Endothelial cell of umbilical vein (primary cell): ENCODE measurements at regions not wholly inside any gene's neighbourhood (a gene's known extent, or its start where the extent isn't known, plus 50 kb on each side); places are given as distances from the start of the nearest gene placed in this dataset.

Experiments
- BruUV-seq: library from RNA; stranded (reverse); fragments of 400-500 nt; replicated peaks from 2 replicates; lab custom pipeline; 2021; lab: Mats Ljungman, UMichigan
- CTCF ChIA-PET: fragments of 300-600, 350-600 bp; sonication (Branson Sonifier 250); formaldehyde crosslinking; loops from one replicate; lab custom pipeline; 2021; ENCODE audit warnings: antibody characterized with exemption, inconsistent platforms; lab: Charles Lee
- POLR2A ChIA-PET: fragments of 300-600, 350-600 bp; sonication (Branson Sonifier 250); formaldehyde crosslinking; loops from one replicate; lab custom pipeline; 2021; ENCODE audit warnings: antibody characterized with exemption, inconsistent platforms; lab: Charles Lee
- DNase-seq: peaks from one replicate; pipeline ENCODE4 v3.0.0-alpha.2; 2011; ENCODE audit warnings: low read depth, low spot score
- FAIRE-seq: peaks from 2 replicates; lab custom pipeline; 2011; peaks lifted over from hg19 to GRCh38; lab: Jason Lieb, UNC
- H2AFZ ChIP-seq: 2 replicates; pipeline ENCODE4 v1.6.0; 2012; ENCODE audit warnings: low read depth, low read length, control low read depth, inconsistent platforms
- H3K27ac ChIP-seq: 2 replicates; pipeline ENCODE4 v1.5.1; 2011; ENCODE audit warnings: low read depth, mild to moderate bottlenecking, control low read depth, low read length, moderate library complexity; ENCODE audit not compliant: insufficient read depth
- H3K27me3 ChIP-seq, 2 experiments: 2 replicates each; pipeline versions ENCODE4 v1.6.0 to v1.6.1; 2011; ENCODE audit warnings: low read length in 2 of 2, mixed read lengths in 1 of 2; ENCODE audit not compliant: control insufficient read depth in 2 of 2, insufficient read depth in 2 of 2
- H3K36me3 ChIP-seq, 2 experiments: 2 replicates in 1 of 2; 3 replicates in 1 of 2; pipeline ENCODE4 v1.5.1; 2011; ENCODE audit warnings: low read length in 2 of 2, mild to moderate bottlenecking in 1 of 2, moderate library complexity in 1 of 2; ENCODE audit not compliant: control insufficient read depth in 2 of 2, insufficient read depth in 2 of 2; ENCODE audit errors: extremely low read depth in 1 of 2
- H3K4me1 ChIP-seq: 3 replicates; pipeline ENCODE4 v1.5.1; 2011; ENCODE audit warnings: mild to moderate bottlenecking, low read length; ENCODE audit not compliant: control insufficient read depth, insufficient read depth; ENCODE audit errors: extremely low read depth
- H3K4me2 ChIP-seq: 2 replicates; pipeline ENCODE4 v1.6.1; 2011; ENCODE audit warnings: low read length, control low read depth, mixed read lengths; ENCODE audit not compliant: insufficient read depth
- H3K4me3 ChIP-seq, 3 experiments: fragments of 200-600 bp in 1 of 3; sonication (generic), shearing (Covaris generic) in 1 of 3; replicated peaks in 1 of 3; 2 replicates each; pipeline ENCODE4 v1.5.1; 2011 to 2016; ENCODE audit warnings: control low read depth in 3 of 3, low read length in 3 of 3, mild to moderate bottlenecking in 2 of 3, inconsistent platforms in 1 of 3, low read depth in 1 of 3, moderate library complexity in 1 of 3; ENCODE audit not compliant: insufficient read depth in 1 of 3
- H3K79me2 ChIP-seq: 2 replicates; pipeline ENCODE4 v1.6.0; 2012; ENCODE audit warnings: low read length, inconsistent platforms; ENCODE audit not compliant: control insufficient read depth, insufficient read depth
- H3K9ac ChIP-seq: replicated peaks from 2 replicates; pipeline ENCODE3; 2011; ENCODE audit warnings: low read length, control low read depth; ENCODE audit not compliant: insufficient read depth; ENCODE audit errors: extremely low read depth
- H3K9me1 ChIP-seq: replicated peaks from 3 replicates; pipeline ENCODE4 v1.6.0; 2011; ENCODE audit warnings: mild to moderate bottlenecking, low read length; ENCODE audit not compliant: control insufficient read depth, insufficient read depth; ENCODE audit errors: extremely low read depth
- H3K9me3 ChIP-seq: replicated peaks from 2 replicates; pipeline ENCODE4 v1.5.1; 2012; ENCODE audit warnings: low read length, inconsistent platforms; ENCODE audit not compliant: control insufficient read depth, insufficient read depth
- H4K20me1 ChIP-seq: replicated peaks from 2 replicates; pipeline ENCODE3; 2011; ENCODE audit warnings: mild to moderate bottlenecking, low read length; ENCODE audit not compliant: control insufficient read depth, insufficient read depth; ENCODE audit errors: extremely low read depth
- EZH2 ChIP-seq: IDR thresholded peaks from 2 replicates; pipeline ENCODE4 v1.6.1; 2012; ENCODE audit warnings: borderline replicate concordance, low read depth, mild to moderate bottlenecking, moderate library complexity, low read length, inconsistent platforms; ENCODE audit not compliant: severe bottlenecking
- FOS ChIP-seq: IDR thresholded peaks from 2 replicates; pipeline ENCODE4 v1.6.1; 2011; ENCODE audit warnings: mild to moderate bottlenecking, low read length, moderate library complexity, borderline replicate concordance; ENCODE audit not compliant: insufficient read depth
- GATA2 ChIP-seq: IDR thresholded peaks from 2 replicates; pipeline ENCODE4 v1.7.0; 2011; ENCODE audit warnings: low read depth, mild to moderate bottlenecking, moderate library complexity, mixed read lengths, low read length; ENCODE audit not compliant: insufficient read length, insufficient read depth
- JUN ChIP-seq: IDR thresholded peaks from 2 replicates; pipeline ENCODE4 v1.6.1; 2011; ENCODE audit warnings: borderline replicate concordance, low read depth; ENCODE audit not compliant: insufficient read length, insufficient read depth
- MAX ChIP-seq: IDR thresholded peaks from 2 replicates; pipeline ENCODE4 v1.6.1; 2011; ENCODE audit not compliant: insufficient read depth, insufficient read length
- MYC ChIP-seq: IDR thresholded peaks from one replicate; pipeline ENCODE4 v1.6.1; 2011; ENCODE audit warnings: mild to moderate bottlenecking, low read depth, low read length
- POLR2A ChIP-seq: IDR thresholded peaks from 2 replicates; pipeline ENCODE4 v1.6.1; 2012; ENCODE audit warnings: low read depth, mild to moderate bottlenecking, control low read depth, low read length
- POLR2AphosphoS5 ChIP-seq: IDR thresholded peaks from 2 replicates; pipeline ENCODE4 v1.6.1; 2012; ENCODE audit warnings: low read depth, mild to moderate bottlenecking, control low read depth, low read length, moderate library complexity; ENCODE audit not compliant: insufficient read depth
- dilution Hi-C: fragments of 300-500 bp; cut with MboI; formaldehyde crosslinking; loops from one replicate; pipeline ENCODE4 v1.15.0; 2019; ENCODE audit warnings: low sequenced_read_pairs; ENCODE audit not compliant: extremely low pct_ligation_motif_present
- intact Hi-C: fragments of 100-400 bp; cut with micrococcal nuclease; formaldehyde crosslinking; loops from one replicate; pipeline ENCODE4 v1.10.0; 2022
- TF ChIP-seq, protein P1 (sequence below), 2 donors: IDR thresholded peaks; 1 replicate in 1 of 2; 2 replicates in 1 of 2; pipeline ENCODE4 v1.5.1; 2011; ENCODE audit warnings: low read length in 2 of 2, mild to moderate bottlenecking in 2 of 2, moderate library complexity in 2 of 2, control low read depth in 1 of 2, inconsistent platforms in 1 of 2, low read depth in 1 of 2; ENCODE audit not compliant: insufficient read depth in 1 of 2; ENCODE audit errors: extremely low read depth in 1 of 2

- dilution Hi-C loops (no loop called here), intact Hi-C loops (no loop called here)
- DNase-seq (no peak), FAIRE-seq (no peak)
- no peaks in the 10 kb centered on the region for H3K27me3 ChIP-seq
- no peak overlapping the region for H2AFZ ChIP-seq
- BruUV-seq = no TSS peak
- no peaks in the 10 kb centered on the region for H3K9me1 ChIP-seq
- H3K36me3 ChIP-seq = no peaks in the 10 kb centered on the region
- H3K4me2 ChIP-seq = no peak overlapping the region
- no peak overlapping the region for H3K4me3 ChIP-seq
- ChIA-PET POLR2A (no interaction called here), CTCF (no interaction called here)
- TF ChIP-seq, protein P1, sequence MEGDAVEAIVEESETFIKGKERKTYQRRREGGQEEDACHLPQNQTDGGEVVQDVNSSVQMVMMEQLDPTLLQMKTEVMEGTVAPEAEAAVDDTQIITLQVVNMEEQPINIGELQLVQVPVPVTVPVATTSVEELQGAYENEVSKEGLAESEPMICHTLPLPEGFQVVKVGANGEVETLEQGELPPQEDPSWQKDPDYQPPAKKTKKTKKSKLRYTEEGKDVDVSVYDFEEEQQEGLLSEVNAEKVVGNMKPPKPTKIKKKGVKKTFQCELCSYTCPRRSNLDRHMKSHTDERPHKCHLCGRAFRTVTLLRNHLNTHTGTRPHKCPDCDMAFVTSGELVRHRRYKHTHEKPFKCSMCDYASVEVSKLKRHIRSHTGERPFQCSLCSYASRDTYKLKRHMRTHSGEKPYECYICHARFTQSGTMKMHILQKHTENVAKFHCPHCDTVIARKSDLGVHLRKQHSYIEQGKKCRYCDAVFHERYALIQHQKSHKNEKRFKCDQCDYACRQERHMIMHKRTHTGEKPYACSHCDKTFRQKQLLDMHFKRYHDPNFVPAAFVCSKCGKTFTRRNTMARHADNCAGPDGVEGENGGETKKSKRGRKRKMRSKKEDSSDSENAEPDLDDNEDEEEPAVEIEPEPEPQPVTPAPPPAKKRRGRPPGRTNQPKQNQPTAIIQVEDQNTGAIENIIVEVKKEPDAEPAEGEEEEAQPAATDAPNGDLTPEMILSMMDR (IDR thresholded peaks at IDR 0.05; ENCODE audit: extremely low read depth in 1 of 2, insufficient read depth in 1 of 2, low read depth in 1 of 2, low read length in 2 of 2) = no peak
- TF ChIP-seq FOS = no peak
- TF ChIP-seq POLR2AphosphoS5 = no peak
- TF ChIP-seq MYC = no peak
- no peak for TF ChIP-seq POLR2A
- TF ChIP-seq EZH2 = no peak
- TF ChIP-seq GATA2 = no peak
- no peak for TF ChIP-seq MAX
- TF ChIP-seq JUN = no peak
- H4K20me1 ChIP-seq = no peaks in the 10 kb centered on the region
- H3K27ac ChIP-seq = no peak overlapping the region
- no peaks in the 10 kb centered on the region for H3K79me2 ChIP-seq
- no peaks in the 10 kb centered on the region for H3K4me1 ChIP-seq
- no peaks in the 10 kb centered on the region for H3K9me3 ChIP-seq
- no peak overlapping the region for H3K9ac ChIP-seq
Observed at GRCh38 chrX:39096599-39096998, 295.3 kb downstream of the MID1IP1 start.
